Retina (tissue), 1 donor: ENCODE measurements at regions not wholly inside any gene's neighbourhood (a gene's known extent, or its start where the extent isn't known, plus 50 kb on each side); places are given as distances from the start of the nearest gene placed in this dataset.
"Not testable (repeated sequence)": the region's sequence is repeated elsewhere in the genome, so short reads cannot be mapped to it uniquely, and the experiment has no call there.

Source experiments
- DNase-seq: peaks from one replicate; pipeline ENCODE4 v3.0.0-alpha.2; 2016

GRCh38 chr1:5812295-5812694 is 179.9 kb downstream of the NPHP4 start:
- no peak for DNase-seq

DNA sequence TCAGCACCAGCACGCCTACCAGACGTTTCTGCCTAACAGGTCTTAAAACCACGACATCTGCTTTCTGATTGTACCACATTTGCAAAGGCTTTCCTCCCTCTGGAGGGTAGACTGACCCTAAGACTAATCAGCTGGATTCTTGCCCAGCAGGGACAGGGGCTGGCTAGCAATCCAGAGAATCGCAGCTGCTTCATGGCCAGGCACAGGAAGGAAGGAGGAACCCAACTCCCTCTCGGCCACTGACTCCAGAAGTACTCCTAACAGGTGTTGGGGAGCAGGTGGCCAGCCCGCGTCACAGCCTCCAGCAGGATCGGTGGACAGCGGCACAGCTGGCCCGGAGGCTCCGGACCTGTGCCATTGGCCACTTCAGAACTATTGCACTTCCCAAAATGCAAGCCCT is 180.8 kb downstream of the NPHP4 start:
- DNase-seq, result no peak

- no peak for DNase-seq
Measured at GRCh38 chr1:5810553-5811270, 181.5 kb downstream of the NPHP4 start.

DNA sequence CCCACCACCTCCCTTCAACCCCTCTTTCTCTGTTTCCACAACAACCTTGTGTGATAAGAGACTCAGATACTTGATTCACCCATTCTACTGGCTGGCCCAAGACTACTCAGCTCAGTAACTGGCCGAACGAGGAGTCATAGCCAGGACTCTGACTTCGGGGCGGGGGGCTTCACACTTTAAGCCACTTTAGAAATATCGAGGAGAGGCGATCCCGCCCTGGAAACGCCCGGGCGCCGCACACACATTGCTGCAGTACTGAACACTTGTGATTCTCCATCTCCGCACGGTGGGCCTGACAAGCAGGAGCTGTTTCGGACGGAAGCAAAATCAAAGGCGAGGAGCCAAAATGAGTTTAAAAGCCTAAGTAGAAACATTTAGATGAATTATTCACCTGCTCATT is 182.1 kb downstream of the NPHP4 start:
- DNase-seq, result no peak

GRCh38 chr1:5809207-5809788 is 182.9 kb downstream of the NPHP4 start:
- DNase-seq, result no peak

GRCh38 chr1:5803851-5804250 is 188.4 kb downstream of the NPHP4 start:
- DNase-seq, result no peak

DNA sequence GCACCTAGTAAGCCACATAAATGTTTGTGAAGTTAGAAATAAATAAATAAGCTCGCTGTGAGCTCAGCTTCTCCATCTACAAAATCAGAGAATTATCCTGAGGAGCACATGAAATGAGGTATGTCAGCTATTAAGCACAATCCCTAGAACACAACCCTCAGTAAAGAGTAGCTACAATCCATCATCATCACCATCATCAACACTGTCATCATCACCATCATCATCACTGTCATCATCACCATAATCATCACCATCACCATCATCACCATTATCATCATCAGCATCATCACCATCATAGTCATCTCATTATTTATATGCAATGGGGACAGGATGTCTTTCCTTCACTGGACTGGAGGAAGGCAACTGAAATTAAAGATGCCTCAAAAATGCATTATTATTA is 189.6 kb downstream of the NPHP4 start:
- DNase-seq, result no peak

- no peak for DNase-seq
Measured at GRCh38 chr1:5798904-5799303, 193.3 kb downstream of the NPHP4 start.

DNA sequence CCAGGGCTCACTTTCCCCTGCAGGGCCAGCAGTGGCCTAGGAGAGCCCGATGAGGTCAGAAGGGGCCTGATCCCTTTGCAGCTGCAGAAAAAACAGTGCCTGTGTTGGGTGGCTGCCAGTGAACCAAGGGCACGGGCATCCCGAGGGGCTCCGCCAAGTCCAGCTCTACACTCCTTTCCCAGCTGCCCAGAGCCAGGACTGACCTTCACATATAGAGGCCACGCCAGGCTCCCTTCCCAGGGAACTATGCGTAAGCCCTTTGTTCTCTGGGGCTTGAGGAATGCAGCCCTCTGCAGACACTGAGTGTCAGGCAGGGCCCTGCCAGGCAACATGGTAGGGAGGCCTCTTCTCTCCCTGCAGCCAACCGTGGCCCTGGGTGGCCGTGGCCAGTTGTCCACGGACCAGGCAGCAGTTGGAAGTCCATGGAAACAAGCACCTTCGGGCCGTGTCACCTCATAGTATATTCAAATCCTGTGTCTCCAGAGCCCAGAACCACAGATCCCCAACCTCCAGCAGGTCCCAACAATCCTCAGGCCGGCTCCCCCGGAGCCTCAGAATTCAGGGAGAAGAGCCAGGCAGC is 194.0 kb downstream of the NPHP4 start:
- peak; percentile 63 for DNase-seq

DNA sequence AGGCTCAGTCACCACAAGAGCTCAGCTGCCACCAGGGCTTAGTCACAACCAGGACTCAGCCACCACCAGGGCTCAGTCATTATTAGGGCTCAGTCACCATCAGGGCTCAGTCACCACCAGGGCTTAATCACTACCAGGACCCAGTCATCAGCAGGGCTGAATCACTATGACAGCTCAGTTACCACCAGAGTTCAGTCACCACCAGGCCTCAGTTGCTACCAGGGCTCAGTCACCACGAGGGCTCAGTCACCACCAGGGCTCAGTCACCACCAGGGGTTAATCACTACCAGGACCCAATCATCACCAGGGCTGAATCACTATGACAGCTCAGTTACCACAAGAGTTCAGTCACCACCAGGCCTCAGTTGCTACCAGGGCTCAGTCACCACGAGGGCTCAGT is 196.2 kb downstream of the NPHP4 start:
- DNase-seq, result no peak

DNA sequence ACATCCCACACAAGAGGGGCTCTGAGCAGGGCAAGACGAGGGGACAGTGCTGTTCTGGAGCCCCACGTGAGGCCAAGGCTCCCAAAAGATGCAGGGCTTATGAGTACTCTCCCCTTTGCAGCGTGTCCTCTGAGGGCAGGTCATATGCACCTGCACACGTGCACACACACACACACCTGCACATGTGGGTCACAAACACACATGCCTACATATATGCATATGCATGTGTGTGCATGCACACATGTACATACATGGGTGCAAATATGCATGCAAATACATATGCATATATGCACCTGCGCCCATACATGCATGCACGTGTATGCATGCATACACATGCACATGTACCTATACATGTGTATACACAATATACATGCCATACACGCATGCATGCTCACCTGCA is 197.9 kb downstream of the NPHP4 start:
- DNase-seq, result no peak

GRCh38 chr1:5793516-5793915 is 198.7 kb downstream of the NPHP4 start:
- no peak for DNase-seq

DNA sequence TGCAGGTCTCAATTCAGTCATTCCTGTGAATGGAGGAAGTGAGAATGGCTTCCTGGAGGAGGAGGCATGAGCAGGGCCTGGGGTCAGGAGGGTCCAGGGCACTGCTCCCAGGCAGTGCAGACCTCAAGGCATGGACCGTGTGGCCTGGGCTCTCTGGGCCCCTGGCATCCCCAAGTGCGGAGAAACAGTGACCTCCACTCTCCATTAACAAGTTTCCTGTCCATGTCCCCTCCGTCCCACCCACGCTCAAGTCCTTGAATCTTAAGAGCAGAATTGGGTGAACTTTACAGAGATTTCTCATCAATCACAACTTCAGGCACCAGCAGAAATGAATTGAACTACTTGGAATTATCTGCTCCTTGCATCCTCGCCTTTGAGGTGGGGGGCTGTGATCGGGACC is 211.1 kb downstream of the NPHP4 start:
- DNase-seq, result no peak

GRCh38 chr1:5780324-5780716 is 211.9 kb downstream of the NPHP4 start:
- DNase-seq, result no peak

DNA sequence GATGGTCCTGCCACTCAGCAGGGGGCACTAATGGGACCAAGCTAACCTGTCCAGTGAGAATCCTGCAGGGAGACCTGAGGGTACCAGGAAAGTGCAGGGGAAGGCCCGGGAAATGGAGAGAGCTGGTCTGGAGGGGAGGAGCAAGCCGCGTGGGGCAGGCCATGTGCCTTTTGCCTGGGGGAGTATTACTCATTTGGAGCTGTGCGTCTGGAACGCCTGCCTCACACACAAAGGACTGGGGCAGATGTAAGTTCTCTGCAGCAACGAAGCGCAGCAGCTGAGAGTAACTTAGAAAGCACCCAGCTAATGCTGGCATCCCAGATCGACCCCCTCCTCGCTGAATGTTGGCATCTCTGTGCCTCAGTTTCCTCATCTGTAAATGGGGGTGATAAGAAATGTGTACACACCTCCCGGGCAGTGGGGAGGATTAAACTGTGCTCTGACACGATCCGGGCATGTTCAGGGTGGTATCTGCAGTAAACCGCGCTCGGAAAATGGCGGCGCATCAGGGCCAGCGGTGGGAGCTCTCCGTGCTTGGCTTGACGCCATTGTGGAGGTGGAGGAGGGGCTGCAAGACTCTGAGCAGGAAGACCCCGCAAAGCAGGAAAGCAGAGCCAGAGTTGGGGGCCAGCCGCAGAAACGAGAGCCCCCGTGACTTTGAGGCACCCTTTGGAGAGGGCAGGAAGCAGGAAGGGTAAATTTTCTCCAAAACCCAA is 212.5 kb downstream of the NPHP4 start:
- no peak for DNase-seq

GRCh38 chr1:5776035-5776550 is 216.1 kb downstream of the NPHP4 start:
- no peak for DNase-seq

DNA sequence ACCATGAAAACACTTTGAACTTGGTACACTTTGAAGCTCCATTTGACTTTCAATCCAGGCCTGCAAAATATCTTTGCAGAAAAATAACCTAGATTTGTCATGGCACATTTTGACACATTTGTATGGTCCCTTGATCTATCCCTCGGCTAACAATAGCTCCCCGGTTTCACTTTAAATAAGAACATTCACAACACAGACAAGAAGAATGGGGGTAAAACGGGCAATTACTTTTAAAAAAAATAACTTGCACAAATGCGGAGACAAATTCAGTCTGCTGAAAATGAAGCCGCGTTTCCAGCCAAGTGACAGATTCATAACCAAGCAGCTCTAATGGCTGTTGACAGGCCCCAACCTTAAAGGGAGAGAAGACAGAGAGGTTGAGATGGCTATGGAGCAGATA is 218.2 kb downstream of the NPHP4 start:
- DNase-seq, result peak; percentile 61

DNA sequence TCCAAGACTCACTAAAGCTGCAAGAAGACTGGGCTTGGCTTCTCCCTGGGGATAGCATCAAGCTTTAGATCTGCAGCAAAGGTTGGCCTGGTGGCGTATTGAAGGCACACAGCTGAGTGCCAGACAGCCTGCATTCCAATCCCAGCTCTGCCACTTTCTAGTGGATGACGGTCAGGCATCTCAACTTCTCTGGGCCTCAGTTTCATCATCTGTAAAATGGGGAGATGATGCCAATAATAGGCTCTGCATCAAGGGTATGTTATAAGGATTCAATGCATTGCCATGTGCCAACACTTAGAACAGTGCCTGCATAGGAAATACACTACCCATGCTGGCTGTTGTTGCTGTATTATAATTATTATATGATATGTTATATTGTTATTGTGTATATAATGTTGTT is 220.4 kb downstream of the NPHP4 start:
- no peak for DNase-seq

DNA sequence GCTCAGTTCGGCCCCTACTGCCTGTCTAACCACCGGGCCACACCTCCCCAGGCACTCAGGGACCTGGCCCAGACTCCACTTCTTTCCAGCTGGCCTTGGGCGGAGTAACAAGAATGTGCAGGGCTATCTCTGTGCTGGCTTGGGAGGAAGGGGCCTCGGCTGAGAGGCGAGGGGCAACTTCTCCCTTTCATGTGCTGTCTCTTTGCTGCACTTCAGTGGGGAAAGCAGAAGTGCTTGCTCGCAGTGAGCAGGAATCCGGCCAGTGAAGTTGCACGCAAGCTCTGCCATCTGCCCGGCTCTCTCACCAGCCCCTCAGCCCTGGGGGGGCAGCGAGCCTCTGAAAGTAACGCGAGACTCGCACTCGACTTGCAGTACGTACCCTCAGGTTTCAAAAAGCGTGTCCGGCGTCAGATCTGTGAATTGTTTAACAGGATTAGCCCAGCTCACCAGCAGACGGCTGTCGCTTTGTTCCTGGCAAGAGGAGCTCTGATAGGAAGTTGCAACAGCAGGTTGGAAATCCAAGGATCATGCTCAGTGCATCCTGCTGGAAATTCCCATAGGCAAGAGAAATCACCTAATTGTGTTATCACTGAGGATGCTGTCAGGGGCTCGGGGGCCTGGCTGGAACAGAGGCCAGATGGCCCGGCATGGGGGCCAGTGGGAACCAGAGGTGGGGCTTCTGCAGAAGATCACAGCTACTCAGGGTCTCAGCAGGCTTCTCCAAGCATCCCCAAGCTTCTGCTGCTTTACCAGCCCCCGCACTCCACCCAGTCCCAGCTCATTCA is 221.1 kb downstream of the NPHP4 start:
- peak; percentile 78 for DNase-seq

DNA sequence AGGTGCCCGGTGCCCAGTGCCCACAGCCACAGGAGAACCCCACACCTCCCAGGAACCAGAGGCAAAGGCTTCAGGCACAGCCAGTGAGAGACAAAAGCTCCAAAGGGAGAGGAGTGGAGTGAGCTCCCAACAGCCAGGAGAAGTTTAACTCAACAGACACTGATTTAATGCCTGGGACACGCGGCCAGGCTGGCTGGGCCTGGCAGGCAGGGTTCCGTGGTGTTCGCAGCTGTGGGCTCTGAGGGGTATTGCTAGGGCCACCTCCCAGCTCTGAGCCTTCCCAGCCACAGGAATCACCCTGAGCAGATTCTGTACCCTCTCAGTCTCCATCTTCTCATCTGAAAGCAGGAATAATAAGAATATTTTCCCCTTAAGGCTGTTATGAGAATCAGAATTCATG is 222.5 kb downstream of the NPHP4 start:
- no peak for DNase-seq

GRCh38 chr1:5769146-5769545 is 223.1 kb downstream of the NPHP4 start:
- no peak for DNase-seq

DNA sequence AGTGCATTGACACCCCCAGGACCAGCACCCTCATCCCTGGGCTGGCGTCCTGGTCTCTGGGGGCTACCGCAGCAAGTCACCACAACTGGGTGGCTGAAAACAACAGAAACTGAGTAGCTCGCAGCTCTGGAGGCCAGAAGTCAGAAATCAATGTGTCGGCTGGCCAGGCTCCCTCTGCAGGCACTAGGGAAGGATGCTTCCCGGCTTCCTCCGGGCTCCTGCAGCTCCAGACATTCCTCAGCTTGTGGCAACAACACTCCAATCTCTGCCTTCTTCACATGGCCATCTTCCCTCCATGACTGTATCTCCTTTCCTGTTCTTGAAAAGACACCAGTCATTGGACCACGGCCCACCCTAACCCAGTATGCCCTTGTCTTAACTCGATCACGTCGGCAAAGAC is 224.2 kb downstream of the NPHP4 start:
- DNase-seq, result no peak

- DNase-seq, result not testable (repeated sequence)
Measured at GRCh38 chr1:5766996-5767395, 225.2 kb downstream of the NPHP4 start.
